ENCODE measurements at regions not wholly inside any gene's neighbourhood (a gene's known extent, or its start where the extent isn't known, plus 50 kb on each side); places are given as distances from the start of the nearest gene placed in this dataset.

DNA sequence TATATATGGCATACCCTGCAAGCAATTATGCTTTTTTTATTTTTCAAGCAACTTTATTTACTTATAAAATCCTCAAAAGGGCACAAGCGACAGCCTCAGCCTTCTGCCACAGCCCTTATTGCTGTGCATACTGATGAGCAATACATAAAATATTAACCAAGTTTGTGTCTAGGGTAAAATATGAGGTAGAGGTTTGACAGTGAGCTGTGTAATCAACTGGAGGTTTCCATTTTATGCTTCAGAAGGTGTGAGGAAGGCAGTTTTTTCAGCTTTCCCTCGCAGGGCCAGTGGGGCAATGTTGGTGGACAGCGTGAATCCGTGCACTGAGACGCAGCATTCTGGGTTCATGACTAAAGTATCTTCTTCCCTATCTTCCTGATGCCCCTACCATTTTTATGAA lies 310.4 kb downstream of the IRS2 start:
- Histone ChIP-seq H3K4me3 (ENCODE audit: low read length) (no peak overlapping the region), H3K27me3 (ENCODE audit: control insufficient read depth, insufficient read depth, low read length) (no peaks in the 10 kb centered on the region), H3K9ac (ENCODE audit: low read depth, low read length) (no peak overlapping the region), H3K4me2 (ENCODE audit: low read length) (no peak overlapping the region), H3K9me3 (replicated peaks; ENCODE audit: low read length) (no peaks in the 10 kb centered on the region), H3K4me1 (ENCODE audit: control insufficient read depth, insufficient read depth, low read length) (no peaks in the 10 kb centered on the region), H3K36me3 (ENCODE audit: insufficient read depth, low read length) (no peaks in the 10 kb centered on the region)

DNA sequence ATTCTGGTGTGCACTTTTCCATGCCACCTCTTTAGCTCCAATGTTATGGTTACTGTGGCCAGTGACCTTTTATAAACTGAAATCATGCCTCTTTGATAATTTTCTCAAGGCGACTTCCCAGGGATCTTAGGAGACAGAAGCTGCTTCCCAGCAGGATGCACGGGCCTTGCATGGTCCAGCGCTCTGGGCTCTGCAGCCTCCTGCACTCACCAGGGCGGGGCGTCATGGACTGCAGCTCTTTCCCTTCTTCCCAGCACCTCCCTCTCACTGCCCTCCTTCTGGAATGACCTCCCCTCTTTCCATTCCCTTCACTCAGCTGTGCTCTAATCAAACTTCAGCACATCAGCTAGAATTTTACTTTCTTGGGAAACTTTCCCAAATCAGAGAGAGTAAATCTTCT lies 318.3 kb downstream of the IRS2 start:
- Histone ChIP-seq H3K9ac (ENCODE audit: low read depth, low read length) (no peak overlapping the region), H3K9me3 (replicated peaks; ENCODE audit: low read length) (no peaks in the 10 kb centered on the region), H3K4me1 (ENCODE audit: control insufficient read depth, insufficient read depth, low read length) (no peaks in the 10 kb centered on the region), H3K27me3 (ENCODE audit: control insufficient read depth, insufficient read depth, low read length) (no peaks in the 10 kb centered on the region), H3K4me3 (ENCODE audit: low read length) (no peak overlapping the region), H3K4me2 (ENCODE audit: low read length) (no peak overlapping the region), H3K36me3 (ENCODE audit: insufficient read depth, low read length) (no peaks in the 10 kb centered on the region)

DNA sequence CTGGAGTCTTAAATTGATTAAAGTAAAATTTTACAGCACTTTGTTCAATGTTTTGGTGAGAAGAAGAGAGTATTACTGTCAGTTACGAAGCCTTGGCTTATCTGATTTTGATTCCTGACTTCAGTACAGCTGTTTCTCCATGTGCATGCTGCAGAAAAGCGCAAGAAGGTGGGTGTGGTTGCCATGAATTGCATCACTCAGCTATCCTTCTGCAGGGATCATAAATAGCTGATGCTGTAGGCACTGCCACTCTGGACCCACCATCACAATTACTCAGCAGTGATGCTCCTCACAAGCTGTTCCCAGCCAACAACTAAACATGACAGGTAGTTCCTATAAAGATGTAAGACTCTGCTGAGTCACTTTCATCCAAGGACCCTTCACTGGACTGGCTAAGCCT lies 321.2 kb downstream of the IRS2 start:
- H3K4me3 ChIP-seq (ENCODE audit: low read length) = no peak overlapping the region
- no peak overlapping the region for H3K4me2 ChIP-seq (ENCODE audit: low read length)
- H3K27me3 ChIP-seq (ENCODE audit: control insufficient read depth, insufficient read depth, low read length) = no peaks in the 10 kb centered on the region
- H3K4me1 ChIP-seq (ENCODE audit: control insufficient read depth, insufficient read depth, low read length) = no peaks in the 10 kb centered on the region
- H3K36me3 ChIP-seq (ENCODE audit: insufficient read depth, low read length) = no peaks in the 10 kb centered on the region
- H3K9me3 ChIP-seq (replicated peaks; ENCODE audit: low read length) = no peaks in the 10 kb centered on the region
- H3K9ac ChIP-seq (ENCODE audit: low read depth, low read length) = no peak overlapping the region

DNA sequence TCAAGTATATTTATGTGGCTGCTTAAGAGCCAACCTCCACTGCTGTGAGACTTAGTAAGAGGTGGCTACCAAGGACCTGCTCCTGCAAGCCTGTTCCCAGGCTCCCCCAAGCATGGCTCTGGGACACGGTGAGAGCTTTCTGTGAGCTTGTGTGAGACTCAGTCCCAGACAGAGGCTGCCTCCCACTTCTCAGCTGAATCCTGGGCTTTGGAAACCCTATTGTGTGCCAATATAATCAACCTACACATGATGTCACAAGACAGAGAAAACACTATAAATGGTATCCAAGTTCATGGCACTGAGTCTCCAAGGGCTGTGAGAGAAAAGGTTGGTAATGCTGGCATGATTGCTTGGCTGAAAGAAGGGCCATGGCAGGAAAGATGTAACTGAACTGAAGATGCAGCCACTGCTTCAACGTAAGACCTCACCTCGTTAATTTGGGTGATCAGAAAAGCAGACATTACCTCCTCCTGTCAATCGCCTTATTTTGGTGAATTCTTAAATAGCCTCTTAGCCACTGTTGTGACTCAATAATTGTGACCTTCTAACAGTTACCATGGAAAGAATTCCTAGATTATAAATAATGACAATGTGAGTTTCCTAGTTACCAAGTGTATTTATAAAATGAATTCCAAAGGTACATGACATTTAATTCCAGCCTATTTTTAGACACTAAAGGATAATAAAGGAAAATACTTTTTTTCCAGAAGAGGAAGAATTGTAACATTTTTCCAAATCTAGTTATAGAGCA lies 332.0 kb downstream of the IRS2 start:
- H3K4me3 ChIP-seq (ENCODE audit: low read length) = no peak overlapping the region
- no peak overlapping the region for H3K9ac ChIP-seq (ENCODE audit: low read depth, low read length)
- H3K36me3 ChIP-seq (ENCODE audit: insufficient read depth, low read length) = no peaks in the 10 kb centered on the region
- no peak overlapping the region for H3K4me2 ChIP-seq (ENCODE audit: low read length)
- H3K27me3 ChIP-seq (ENCODE audit: control insufficient read depth, insufficient read depth, low read length) = no peaks in the 10 kb centered on the region
- H3K4me1 ChIP-seq (ENCODE audit: control insufficient read depth, insufficient read depth, low read length) = no peaks in the 10 kb centered on the region
- no peaks in the 10 kb centered on the region for H3K9me3 ChIP-seq (replicated peaks; ENCODE audit: low read length)

DNA sequence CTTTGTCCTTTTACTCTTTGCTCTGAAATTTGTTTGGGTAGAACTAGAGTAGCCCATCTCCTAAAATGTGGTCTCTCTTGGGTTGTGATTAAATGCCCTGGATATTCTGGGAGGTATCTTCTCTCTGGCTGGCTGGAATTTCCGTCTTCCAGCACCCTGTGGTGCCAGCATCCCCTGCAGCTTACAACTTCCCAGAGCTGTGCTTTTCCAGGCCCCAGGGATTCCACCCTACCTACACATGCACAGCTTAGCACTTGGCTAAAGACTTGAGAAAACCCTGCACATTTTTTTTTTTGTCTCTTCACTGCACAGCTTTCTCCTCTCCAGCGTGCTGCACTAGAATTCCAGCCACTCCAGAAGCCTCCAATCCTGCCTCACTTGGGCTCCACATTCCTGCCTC lies 334.7 kb downstream of the IRS2 start:
- H3K9ac ChIP-seq (ENCODE audit: low read depth, low read length) = no peak overlapping the region
- no peak overlapping the region for H3K4me2 ChIP-seq (ENCODE audit: low read length)
- H3K36me3 ChIP-seq (ENCODE audit: insufficient read depth, low read length) = no peaks in the 10 kb centered on the region
- H3K4me1 ChIP-seq (ENCODE audit: control insufficient read depth, insufficient read depth, low read length) = no peaks in the 10 kb centered on the region
- no peaks in the 10 kb centered on the region for H3K27me3 ChIP-seq (ENCODE audit: control insufficient read depth, insufficient read depth, low read length)
- no peaks in the 10 kb centered on the region for H3K9me3 ChIP-seq (replicated peaks; ENCODE audit: low read length)
- H3K4me3 ChIP-seq (ENCODE audit: low read length) = no peak overlapping the region

DNA sequence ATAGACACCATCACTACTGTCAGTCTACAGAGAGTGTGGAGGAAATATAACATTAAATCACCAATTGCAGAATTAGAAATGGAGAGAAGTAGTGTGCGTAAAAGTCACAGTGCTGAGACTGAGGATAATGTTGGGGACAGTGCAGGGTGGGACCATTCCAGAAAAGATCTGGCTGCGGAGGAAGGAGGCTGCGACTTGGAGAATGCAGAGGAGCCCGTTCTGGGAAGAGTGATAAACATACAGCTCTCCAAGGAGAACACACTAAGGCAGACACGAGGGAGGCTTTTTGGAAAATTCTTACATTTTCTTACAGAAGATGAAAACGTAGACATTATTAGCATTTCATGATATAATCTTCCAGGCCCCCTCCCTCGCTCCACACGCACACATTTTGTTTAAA lies 337.8 kb downstream of the IRS2 start:
- Histone ChIP-seq H3K9ac (ENCODE audit: low read depth, low read length) (no peak overlapping the region), H3K4me3 (ENCODE audit: low read length) (no peak overlapping the region), H3K4me2 (ENCODE audit: low read length) (no peak overlapping the region), H3K36me3 (ENCODE audit: insufficient read depth, low read length) (no peaks in the 10 kb centered on the region), H3K27me3 (ENCODE audit: control insufficient read depth, insufficient read depth, low read length) (no peaks in the 10 kb centered on the region), H3K9me3 (replicated peaks; ENCODE audit: low read length) (no peaks in the 10 kb centered on the region), H3K4me1 (ENCODE audit: control insufficient read depth, insufficient read depth, low read length) (no peaks in the 10 kb centered on the region)

DNA sequence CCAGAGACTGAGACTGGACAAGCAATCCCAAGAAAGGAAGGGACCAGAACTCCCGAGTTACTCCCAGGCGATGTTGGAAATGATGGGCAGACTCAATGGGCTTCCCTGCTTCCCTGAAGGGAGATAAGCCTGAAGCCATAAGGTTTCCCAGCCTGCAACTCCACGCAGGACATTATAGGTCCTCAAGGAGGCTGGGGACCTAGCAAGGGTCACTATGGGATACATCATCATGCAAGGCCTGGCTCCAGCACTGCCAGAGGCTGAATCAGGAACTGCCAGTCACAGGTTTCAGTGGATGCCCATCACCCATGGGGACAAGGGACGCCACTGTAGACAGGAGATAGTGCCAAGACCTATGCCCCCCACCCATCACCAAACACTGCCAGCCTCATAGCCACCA lies 338.7 kb downstream of the IRS2 start:
- Histone ChIP-seq H3K27me3 (ENCODE audit: control insufficient read depth, insufficient read depth, low read length) (no peaks in the 10 kb centered on the region), H3K4me3 (ENCODE audit: low read length) (no peak overlapping the region), H3K9me3 (replicated peaks; ENCODE audit: low read length) (no peaks in the 10 kb centered on the region), H3K4me1 (ENCODE audit: control insufficient read depth, insufficient read depth, low read length) (no peaks in the 10 kb centered on the region), H3K4me2 (ENCODE audit: low read length) (no peak overlapping the region), H3K36me3 (ENCODE audit: insufficient read depth, low read length) (no peaks in the 10 kb centered on the region), H3K9ac (ENCODE audit: low read depth, low read length) (no peak overlapping the region)

DNA sequence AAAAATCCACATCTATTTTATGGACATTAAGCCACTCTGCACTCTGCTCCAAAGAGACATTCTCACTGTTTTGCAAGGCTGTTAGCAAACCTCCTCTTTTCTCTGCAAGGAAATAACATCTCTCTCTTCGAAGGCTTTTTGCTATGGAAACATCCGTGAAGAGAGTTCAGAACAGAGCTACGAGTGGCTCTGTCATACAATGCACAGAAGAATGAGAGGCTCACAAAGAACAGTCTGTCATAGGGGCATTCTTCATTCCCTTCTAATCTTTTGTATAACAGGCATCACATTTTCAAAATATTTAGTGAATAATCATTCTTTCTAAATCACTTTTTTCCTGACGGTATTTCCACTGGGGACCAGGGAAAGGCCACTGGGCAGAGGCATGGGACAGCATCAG lies 346.1 kb downstream of the IRS2 start:
- Histone ChIP-seq H3K36me3 (ENCODE audit: insufficient read depth, low read length) (no peaks in the 10 kb centered on the region), H3K4me3 (ENCODE audit: low read length) (no peak overlapping the region), H3K4me1 (ENCODE audit: control insufficient read depth, insufficient read depth, low read length) (no peaks in the 10 kb centered on the region), H3K27me3 (ENCODE audit: control insufficient read depth, insufficient read depth, low read length) (no peaks in the 10 kb centered on the region), H3K9me3 (replicated peaks; ENCODE audit: low read length) (no peaks in the 10 kb centered on the region), H3K9ac (ENCODE audit: low read depth, low read length) (no peak overlapping the region), H3K4me2 (ENCODE audit: low read length) (no peak overlapping the region)

DNA sequence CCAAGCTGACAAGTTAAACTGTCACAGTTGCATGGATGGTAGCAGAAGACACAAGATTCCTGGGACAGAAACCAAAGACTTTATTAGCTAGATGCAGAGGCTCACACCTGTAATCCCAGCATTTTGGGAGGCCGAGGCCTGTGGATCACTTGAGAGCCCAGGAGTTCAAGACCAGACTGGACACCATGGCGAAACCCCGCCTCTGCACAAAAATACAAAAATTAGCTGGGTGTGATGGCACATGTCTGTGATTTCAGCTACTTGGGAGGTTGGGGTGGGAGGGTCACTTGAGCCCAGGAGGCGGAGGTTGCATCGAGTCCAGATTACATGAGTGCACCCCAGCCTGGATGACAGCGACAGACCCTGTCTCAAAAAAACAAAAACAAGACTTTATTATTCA lies 346.6 kb downstream of the IRS2 start:
- Histone ChIP-seq H3K9ac (ENCODE audit: low read depth, low read length) (no peak overlapping the region), H3K9me3 (replicated peaks; ENCODE audit: low read length) (no peaks in the 10 kb centered on the region)

DNA sequence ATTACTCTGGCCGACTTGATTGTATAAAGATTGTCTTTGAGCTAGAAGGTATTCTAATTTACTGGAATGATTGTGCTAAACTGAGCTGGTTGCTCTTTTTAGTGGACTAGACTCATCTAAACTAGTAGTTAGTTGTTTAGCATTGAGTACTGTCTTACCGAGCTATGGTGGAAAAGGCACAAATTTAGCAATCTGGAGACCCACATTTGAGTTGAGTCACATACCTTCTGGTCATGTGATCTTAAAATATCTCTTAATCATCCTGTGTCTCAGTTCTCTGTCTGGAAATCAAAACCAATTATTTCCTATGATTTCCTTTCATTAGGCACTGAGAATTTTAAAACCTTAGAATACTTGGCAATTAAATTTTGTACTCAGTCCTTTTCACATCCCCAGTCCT lies 349.5 kb downstream of the IRS2 start:
- H3K4me1 ChIP-seq (ENCODE audit: control insufficient read depth, insufficient read depth, low read length) = no peaks in the 10 kb centered on the region
- H3K36me3 ChIP-seq (ENCODE audit: insufficient read depth, low read length) = no peaks in the 10 kb centered on the region
- H3K9me3 ChIP-seq (replicated peaks; ENCODE audit: low read length) = no peaks in the 10 kb centered on the region
- no peak overlapping the region for H3K4me3 ChIP-seq (ENCODE audit: low read length)
- H3K4me2 ChIP-seq (ENCODE audit: low read length) = no peak overlapping the region
- no peaks in the 10 kb centered on the region for H3K27me3 ChIP-seq (ENCODE audit: control insufficient read depth, insufficient read depth, low read length)
- no peak overlapping the region for H3K9ac ChIP-seq (ENCODE audit: low read depth, low read length)

More for the DNA sequence above, 346.6 kb downstream of the IRS2 start:
- Histone ChIP-seq H3K4me1 (ENCODE audit: control insufficient read depth, insufficient read depth, low read length) (no peaks in the 10 kb centered on the region), H3K36me3 (ENCODE audit: insufficient read depth, low read length) (no peaks in the 10 kb centered on the region), H3K4me2 (ENCODE audit: low read length) (no peak overlapping the region), H3K27me3 (ENCODE audit: control insufficient read depth, insufficient read depth, low read length) (no peaks in the 10 kb centered on the region), H3K4me3 (ENCODE audit: low read length) (no peak overlapping the region)

DNA sequence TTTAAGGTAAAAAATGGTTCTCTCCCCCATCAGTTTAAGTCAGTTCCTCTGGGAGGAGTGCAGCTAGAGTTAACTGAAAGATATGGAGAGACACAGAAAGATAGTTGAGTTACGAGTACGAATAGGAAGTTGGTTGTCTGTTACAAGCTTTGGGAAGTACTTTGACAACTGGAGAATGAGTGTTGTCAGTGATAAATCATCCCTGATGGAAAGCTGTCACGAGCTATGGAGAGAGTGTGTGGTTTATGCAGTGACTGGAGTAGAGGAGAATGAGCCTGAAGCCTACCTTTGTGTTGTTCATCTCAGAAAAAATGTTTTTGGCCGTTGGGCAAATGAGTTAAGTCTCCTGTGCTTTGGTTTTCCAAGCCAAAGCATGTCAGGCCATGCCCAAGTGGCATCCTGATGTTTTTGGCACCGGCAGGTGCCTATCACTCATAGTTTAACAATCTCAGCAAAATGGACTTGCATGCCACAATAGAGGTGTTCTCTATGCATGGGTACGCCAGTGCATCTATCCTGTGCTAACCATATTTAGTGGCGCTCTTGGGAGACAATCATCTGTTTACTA lies 350.2 kb downstream of the IRS2 start:
- H3K9me3 ChIP-seq (replicated peaks; ENCODE audit: low read length) = no peaks in the 10 kb centered on the region
- no peaks in the 10 kb centered on the region for H3K27me3 ChIP-seq (ENCODE audit: control insufficient read depth, insufficient read depth, low read length)
- H3K4me2 ChIP-seq (ENCODE audit: low read length) = no peak overlapping the region
- H3K9ac ChIP-seq (ENCODE audit: low read depth, low read length) = no peak overlapping the region
- no peaks in the 10 kb centered on the region for H3K36me3 ChIP-seq (ENCODE audit: insufficient read depth, low read length)
- H3K4me3 ChIP-seq (ENCODE audit: low read length) = no peak overlapping the region
- no peaks in the 10 kb centered on the region for H3K4me1 ChIP-seq (ENCODE audit: control insufficient read depth, insufficient read depth, low read length)

DNA sequence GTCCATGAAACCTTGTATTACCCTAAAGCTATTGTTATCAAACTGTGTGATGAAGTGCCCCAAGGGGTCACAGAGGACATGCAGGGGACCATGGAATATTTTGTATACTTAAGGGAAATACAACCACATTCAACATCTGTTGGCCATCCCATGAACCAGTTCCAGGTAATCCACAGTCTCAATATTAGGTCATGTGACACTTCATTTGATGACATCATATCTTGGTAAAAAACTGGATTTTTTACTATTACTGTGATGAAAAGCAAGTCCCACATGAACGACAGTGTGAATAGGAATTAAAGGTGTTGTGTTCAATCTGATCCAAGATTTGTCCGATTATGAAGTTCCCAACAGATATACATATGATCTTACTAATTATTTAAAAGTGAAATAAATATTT lies 355.2 kb downstream of the IRS2 start:
- Histone ChIP-seq H3K9me3 (replicated peaks; ENCODE audit: low read length) (no peaks in the 10 kb centered on the region), H3K36me3 (ENCODE audit: insufficient read depth, low read length) (no peaks in the 10 kb centered on the region), H3K4me3 (ENCODE audit: low read length) (no peak overlapping the region), H3K4me2 (ENCODE audit: low read length) (no peak overlapping the region), H3K9ac (ENCODE audit: low read depth, low read length) (no peak overlapping the region), H3K4me1 (ENCODE audit: control insufficient read depth, insufficient read depth, low read length) (no peaks in the 10 kb centered on the region), H3K27me3 (ENCODE audit: control insufficient read depth, insufficient read depth, low read length) (no peaks in the 10 kb centered on the region)

All from skeletal muscle satellite cell (primary cell).